Stimulated activated CD8-positive, alpha-beta memory T cell treated with anti-CD3 and anti-CD28 coated beads, Interleukin-15, amount 100 ng/mL, for 1 hour (primary cell): ENCODE measurements at regions not wholly inside any gene's neighbourhood (a gene's known extent, or its start where the extent isn't known, plus 50 kb on each side); places are given as distances from the start of the nearest gene placed in this dataset.

Source experiments
- DNase-seq: peaks from one replicate; pipeline ENCODE4 v3.0.0-alpha.2; 2020; ENCODE audit warnings: low read depth

DNA sequence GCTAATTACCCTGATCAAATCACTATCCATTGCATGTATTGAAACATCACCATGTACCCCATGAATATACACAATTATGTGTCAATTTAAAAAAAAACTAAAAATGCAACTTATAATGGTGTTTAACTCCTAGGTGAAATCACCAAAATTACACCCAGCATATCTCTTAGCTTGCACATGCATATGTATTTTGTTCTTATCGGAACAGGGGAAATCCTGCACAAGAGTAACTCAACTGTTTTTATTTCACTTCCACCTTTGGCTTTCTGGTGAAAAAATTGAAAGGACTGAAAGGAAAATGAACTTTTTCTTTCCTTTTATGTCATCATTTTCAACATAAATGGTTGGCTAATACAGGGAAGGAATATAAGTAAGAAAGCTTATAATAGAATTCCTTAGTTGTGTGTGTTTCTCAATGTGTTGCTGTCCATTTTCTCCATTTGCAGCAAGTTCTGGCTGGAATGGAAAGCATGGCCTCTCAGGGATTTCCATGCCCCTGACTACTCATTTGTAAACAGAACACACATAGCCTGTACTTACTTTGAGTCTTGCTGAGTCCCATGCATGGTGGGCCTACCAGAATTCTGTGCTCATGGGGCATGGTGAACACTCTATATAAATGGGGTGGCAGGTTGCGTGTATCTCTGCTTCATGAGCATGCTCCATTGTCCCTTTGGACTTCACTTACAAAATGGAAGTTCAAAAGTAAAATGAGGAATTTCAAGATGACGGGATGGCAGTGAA is 462.0 kb downstream of the HS3ST3B1 start:
- no peak for DNase-seq

DNA sequence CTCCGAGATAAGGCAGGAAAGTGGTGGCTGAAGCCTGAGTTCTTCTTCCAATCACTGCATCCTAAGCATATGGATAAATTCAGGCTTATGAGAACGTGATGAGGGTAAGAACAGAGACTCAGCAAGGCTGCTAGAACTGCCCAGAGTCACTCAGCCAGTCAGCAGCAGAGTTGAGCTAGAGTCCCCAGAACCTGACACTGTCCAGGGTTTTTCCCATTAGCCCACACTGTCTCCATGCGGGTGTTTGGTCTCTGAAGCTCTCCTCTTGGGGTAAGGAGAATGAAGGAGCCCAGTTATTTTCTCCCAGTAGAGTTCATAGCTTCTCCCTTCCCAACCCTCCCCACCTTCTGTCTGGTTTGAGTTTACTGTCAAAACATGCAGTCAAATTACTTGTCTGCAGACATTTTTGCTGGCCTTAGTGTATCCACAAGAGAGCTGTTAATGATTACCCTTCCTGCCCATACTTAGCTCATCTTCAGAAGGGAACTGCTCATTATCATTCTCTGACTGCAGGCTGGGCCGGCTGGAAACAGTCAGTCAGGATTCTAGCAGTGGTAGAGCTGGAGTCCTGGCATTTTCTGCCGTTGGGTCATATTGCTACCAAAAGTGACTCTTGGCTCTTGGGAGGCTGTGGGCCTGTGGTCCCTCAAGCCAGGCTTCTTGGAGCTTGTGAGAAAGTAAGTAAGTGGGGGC is 460.0 kb downstream of the HS3ST3B1 start:
- no peak for DNase-seq

DNA sequence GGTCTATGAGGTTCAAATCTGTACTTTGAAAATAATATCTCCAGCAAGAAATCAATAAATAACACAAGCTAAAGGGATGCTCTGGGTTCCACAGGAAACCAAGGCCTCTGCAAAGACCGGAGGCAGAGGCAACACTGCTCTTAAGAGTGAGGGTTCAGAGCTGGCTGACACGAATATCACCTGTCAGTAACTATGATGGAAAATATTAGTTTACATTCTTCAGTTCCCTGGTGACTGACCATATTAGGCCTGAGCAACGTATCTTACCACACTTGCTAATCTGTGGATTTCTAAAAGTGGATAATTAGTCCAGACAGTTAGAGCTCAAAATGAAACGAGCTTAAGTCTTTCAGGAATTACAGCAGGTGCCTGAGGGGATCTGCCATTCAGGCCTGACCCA is 459.3 kb downstream of the HS3ST3B1 start:
- DNase-seq: no peak

DNA sequence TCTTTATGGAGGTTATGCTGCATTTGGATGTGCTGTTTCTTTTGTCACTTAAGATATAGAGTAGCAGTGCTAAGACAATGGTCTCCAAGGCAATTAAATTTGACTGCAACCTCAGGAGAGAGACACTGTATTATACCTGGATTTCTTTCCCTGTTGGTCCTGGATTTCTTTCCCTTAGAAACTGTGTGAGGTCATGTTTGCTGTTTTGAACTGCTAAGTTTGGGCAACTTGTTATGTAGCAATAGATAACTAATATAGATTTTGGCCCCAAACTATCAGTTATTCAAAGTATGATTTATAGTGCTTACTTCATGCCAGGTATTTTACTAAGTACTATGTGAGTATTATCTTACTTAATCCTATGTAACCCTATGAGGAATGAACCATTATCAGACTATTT is 458.4 kb downstream of the HS3ST3B1 start:
- no peak for DNase-seq

DNA sequence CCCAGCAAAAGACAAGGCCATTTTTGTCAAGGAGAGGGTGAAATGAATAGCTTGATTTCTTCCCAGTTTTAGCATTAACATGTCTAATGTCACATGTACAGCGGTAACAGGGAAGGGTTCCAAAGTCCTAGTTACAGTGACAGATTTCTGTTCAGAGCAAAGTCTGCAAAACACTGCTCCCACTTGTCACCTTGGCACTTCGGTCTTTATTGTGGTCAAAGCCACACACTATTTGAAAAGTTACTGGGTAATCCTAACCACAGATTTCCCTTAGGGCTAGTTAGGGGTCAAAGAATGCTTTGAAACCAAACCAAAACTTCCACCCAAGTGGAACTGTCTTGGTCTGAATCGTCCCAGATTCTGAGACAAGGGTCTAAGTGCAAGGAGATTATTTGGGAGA is 455.6 kb downstream of the HS3ST3B1 start:
- no peak for DNase-seq

DNA sequence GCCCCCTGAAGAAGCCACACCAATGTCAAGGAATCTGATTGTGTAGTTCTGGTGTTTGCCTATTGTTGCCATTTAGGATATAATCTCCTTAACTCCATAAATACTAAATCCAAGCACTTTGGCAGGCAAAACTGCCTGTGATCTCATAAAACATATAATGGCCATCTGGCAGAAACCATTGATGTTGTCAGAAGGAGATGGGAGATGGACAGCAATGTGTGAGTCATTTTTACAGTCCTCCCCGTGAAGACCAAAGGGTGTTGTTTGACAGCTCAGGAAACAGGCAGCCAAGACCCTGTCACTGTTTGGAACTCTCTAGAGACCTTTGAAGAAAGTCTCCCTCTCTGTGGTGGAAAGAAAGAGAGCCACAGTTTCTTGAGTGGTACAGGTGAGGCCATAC is 454.1 kb downstream of the HS3ST3B1 start:
- DNase-seq: no peak

DNA sequence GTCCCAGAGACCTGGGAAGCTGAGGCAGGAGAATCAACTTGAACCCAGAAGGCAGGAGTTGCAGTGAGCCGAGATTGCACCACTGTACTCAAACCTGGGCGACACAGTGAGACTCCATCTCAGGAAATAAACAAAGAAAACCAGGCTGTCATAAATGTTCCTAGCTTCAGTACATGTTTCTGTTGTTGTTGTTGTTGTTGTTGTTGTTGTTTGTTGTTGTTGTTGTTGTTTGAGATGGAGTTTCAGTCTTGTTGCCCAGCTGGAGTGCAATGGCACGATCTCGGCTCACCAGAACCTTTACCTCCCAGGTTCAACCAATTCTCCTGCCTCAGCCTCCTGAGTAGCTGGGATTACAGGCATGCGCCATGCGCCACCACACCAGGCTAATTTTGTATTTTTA is 452.5 kb downstream of the HS3ST3B1 start:
- DNase-seq: no peak

DNA sequence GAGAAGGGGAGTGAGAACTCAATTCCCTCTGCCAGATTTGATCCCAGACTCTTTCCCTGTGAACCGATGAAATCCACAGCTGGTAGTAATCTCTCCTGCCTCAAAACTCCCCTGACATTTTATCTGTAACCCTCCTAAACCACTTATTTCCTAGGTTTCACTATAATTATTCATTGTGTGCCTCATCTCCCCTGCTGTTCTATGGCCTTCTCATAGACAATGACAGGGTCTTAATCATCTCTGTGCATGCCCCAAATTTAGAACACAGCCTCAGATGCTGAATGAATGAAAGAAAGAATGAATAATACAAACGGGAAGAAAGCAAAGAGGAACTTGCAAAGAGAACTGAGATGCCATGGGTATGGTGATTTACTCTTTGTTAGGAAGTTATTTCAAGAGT is 451.1 kb downstream of the HS3ST3B1 start:
- DNase-seq: no peak

DNA sequence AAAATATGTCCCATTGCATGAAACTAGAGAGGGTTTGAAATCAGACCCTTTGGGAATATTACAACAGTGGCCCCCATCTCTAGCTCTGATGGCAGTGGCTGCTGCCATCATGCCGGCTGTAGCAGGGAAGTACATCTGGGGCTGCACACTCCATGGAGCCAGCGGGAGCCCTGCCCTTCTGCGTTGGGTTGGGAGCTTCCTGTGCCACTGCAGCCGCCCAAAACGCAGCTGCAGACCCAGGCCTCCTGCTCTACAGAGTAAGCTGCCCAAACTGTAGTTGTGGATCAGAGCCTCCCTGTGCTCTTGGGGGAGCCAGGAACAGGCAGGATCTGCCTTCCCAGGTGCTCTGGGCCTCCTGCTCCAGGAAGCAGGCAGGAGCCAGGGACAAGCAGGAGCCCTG is 450.0 kb downstream of the HS3ST3B1 start:
- no peak for DNase-seq

DNA sequence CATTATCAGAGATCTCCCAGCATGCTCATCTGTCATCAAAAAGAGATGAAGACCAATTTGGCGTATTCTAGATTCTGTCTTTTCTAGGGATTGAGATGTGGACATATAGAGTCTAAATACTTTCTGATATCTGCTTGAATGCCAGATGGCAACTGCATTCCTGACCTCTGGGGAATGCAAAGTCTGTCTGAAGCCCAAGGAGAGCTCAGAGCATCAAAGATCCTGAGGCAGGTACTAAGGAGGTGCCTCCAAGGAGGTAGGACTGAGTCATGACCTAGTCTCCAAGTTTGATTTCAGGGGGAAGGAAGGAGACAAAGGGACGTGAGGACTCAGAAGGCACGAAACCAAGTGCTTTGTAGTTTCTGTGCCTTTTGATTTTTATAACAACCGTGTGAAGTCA is 448.4 kb downstream of the HS3ST3B1 start:
- DNase-seq: no peak

DNA sequence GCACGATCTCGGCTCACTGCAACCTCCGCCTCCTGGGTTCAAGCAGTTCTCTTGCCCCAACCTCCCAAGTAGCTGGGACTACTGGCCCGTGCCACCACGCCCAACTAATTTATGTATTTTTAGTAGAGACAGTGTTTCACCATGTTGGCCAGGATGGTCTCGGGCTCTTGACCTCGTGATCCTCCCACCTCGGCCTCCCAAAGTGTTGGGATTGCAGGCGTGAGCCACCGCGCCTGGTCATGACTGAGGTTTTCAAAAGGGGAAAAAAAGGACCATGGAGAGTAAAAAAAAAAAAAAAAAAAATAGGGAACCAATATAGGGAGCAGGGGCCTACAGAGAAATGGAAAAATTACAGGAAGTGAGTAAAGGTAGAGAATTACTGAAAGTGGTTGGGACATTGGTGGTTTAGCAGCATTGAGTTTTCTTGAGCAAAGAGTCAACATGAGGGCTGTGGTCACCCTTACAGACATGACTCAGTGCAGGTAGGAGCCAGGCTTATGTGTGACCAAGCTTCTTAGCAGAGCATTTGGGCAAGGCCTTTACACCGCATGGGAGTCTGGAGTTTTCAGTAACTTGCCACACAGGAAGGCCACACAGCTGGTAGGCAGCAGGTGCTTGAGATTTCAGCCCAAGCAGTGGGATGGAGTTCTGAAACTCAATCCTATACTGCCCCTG is 447.3 kb downstream of the HS3ST3B1 start:
- DNase-seq: no peak

DNA sequence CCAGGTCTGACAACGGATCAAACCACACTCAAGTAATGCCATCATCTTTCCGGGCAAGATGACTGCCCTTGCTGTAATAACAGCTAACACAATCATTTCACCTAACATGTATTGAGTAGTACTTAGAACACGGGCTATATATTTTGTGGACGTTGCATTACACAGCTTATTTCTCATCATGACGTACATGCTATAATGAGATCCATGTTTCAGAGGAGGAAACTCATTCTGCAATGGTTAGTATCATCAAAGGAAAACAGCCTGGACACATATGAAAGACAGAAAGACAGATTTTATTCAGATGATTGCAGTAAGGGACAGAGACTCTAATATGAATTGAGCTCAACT is 446.7 kb downstream of the HS3ST3B1 start:
- no peak for DNase-seq

DNA sequence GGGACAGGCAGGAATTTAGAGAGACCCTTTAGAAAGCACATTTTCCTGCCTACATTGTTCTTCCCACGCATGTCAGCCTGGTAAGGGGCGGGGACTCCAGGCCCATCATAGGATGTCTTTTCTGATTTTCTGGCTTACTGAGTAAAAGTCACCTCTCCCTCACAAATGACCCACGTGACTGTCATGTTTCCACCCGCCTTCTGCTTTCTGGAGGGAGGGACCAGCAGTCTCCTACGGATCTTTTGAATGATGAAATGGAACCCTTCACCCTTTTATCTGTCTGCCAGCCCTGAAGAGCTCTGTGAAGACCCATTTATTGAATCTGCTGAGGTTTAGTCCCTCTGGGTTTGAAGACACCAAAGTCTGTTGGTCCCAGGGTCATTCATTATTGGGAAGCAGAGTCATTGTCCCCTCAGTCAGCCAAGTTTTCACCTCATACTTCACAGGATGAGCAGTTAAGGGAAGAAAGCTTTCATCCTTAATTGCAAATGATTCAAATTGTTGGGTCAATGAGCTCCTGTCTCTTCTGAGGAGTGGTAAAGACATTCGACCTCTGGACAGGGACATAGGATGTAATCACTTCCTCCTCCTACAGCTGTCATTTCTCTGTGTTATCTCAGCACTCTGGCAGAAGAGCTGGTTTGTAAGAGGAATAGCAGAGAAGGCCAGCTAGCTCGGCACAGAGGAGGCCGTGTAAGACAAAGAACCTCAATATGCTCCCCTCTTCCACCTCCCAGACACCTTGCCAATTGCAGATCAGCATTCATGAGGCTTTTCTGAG is 446.1 kb downstream of the HS3ST3B1 start:
- no peak for DNase-seq

DNA sequence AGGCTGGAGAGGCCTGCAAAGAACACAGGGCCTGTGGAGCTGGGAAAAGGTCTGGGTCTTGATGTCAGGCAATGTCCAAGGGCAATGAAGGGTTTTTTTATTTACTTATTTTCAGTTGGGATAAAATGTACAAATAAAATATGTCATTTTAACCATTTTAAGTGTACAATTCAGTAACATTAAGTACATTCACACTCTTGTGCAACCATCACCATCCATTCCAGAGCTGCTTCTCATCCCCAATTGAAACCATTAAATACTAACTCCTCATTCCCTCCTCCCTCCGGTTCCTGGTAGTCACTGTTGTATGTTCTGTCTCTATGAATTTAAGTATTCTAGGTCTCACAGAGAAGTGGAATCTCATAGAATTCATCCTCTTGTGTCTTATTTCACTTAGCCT is 444.7 kb downstream of the HS3ST3B1 start:
- DNase-seq: no peak

DNA sequence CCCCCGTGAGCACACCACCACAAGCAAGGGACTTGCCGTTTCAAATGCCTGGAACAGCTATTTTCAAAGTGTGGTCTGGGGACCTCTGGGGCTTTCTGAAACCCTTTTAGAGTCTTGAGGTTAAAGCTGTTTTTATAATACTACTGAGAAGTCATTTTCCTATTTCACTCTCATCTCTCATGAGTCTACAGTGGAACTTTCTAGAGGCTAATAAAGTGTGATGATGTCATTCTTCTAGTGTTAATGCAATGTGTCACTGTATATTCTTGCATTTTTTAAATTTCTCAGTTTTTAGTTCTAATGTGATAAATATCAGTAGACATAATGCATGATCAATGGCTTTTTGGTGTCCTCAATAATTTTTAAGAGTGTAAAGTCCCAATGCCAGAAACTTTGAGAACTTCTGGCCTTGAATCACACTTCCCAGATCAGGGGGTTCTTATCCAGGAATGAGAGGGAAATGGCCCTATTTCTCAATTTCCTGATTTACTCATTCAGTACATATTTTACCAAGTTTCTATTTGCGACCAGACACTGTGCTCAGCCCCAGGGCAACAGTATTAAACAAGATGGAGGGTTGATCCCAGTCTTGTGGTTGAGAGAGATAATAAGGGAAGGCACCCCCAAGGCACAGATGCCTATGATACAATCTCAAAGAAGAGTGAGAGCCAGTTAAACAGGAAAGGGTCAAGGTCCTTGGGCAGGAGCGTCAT is 444.0 kb downstream of the HS3ST3B1 start:
- no peak for DNase-seq

DNA sequence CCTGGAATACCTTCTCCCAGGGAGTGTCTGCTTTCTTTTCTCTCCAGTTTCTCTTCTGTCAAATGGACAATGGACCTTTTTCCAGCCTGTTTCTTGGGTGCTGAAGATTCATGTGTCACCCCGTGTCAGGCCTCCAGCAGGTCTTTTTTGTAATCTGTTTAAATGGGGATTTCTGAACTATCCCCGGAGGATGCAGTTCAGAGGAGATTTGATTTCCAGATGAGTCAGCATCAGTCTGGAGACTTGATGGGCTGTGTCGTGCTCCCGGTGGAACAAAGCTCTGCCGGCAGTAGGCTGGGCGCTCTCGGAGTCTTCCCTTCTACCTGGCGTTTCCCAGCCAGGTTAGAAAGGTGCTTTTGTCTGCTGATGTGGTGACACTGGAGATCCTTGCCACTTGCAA is 440.6 kb downstream of the HS3ST3B1 start:
- DNase-seq: no peak

DNA sequence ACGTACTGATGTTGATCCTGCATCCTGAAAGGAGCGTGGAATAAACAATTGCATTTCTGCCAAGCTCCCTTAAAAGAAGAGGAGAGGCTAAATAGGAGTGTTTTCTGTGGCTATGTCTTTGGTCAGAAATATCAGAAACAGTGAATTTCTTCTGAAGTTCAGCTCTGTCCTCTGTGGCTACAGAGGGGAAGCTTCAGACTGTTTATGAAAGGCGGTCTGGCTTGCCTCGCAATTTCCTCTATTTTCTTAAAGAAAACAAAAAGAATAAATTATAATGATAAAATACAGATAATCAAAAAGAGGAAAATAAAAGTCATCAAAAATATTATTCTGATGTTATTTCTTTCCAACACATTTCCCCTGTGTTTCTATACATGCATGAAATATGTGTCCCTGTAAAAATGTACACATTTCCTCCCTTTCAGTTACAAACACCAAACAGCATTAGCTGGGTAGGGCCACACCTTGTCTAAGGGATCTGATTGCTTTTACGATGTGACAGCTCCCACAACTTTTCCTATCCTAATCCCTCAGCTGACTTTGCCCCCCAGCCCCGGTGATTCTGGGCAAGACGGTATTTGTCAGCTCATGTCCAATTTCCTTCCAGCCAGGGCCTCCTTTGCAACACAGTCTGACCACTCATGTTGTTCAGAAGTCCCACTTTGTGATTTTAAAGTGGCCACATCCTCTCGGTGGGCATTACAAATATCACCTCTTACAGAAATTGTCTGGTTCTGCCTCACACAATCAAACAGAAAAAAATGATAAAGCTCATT is 439.0 kb downstream of the HS3ST3B1 start:
- no peak for DNase-seq

DNA sequence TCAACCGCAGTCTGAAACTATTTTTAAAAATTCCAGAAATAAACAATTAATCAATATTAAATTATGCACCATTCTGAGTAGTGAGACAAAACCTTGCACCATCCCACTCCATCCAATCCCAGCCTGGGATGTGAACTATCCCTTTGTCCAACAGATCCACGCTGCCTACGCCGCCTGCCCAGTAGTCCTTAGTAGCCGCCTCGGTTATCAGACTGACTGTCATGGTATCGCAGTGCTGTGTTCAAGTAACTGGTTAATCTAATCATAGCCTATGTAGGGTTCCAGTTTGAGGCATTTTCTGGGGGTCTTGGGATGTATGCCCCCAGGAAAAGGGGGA is 437.7 kb downstream of the HS3ST3B1 start:
- DNase-seq: no peak

DNA sequence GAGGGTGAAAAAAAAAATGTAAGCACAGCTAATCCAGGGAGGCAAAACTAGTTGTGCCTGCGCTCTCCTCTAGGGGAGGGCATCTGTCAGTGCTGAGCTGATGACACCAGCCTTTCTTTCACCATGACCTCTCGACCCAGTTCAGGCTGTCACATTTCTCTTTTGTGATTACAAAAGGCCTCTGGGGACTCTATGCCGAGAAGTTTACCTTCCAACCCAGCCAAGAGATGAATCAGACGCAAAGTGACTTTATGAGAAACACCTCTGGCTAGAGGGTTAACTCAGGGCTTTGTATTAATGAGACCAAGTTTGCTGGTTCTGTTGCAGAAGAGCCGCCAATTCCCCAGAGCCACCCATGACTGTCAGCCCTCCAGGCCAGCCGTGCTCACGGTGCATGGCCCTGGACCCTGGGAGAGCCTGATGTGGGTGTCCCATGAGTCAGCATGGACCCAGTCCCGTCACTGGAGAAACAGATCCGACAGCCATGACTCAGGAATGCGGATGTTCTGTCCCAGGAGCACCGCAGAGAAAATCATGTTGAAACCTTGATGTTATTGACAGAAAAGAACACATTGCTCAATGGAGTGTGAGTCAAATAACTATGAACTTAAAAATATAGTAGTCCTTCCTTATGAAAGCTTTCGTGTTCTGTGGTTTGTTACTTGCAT is 437.2 kb downstream of the HS3ST3B1 start:
- no peak for DNase-seq

DNA sequence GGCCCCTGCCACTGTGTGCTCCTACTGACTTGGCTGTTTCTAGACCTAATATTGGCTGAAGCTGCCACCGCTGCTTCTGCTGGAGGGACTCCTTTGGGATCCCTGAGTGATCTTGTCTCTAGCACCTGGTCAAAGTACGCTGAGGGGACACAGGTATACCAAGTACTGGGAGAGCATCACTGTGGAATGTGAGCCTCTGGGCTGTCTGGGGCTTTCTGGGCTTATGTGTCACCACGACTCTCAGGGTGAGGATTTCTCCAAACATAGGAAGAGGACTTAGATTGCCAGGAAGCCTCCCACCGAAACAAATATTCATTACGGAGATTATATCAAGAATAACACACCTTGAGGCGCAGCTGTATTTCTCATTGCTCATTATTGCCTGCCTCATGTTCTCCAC is 435.8 kb downstream of the HS3ST3B1 start:
- DNase-seq: no peak

DNA sequence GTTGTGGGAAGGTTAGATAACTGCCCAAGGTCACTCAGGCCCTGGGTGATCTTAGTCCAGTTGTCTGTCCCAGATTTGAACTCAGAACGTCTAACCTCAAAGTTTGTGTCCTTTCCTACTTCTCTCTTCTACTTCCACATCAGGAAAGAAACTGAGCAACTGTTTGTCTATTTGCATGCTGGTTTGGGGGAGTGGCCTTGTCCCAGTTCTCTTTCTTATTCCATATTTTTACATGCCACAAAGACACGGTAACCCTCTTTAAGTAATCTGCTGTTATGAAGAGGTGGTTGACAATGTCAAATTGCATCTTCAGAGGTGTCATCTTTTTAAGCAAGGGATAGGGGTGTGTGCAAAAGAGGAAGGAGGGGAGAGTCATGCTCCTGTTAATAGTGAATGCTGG is 432.5 kb downstream of the HS3ST3B1 start:
- DNase-seq: no peak
